SHP77 treated with DMSO at 0.1 percent for 48 hours (cell line): ENCODE measurements at regions not wholly inside any gene's neighbourhood (a gene's known extent, or its start where the extent isn't known, plus 50 kb on each side); places are given as distances from the start of the nearest gene placed in this dataset.
"Not testable (repeated sequence)": the region's sequence is repeated elsewhere in the genome, so short reads cannot be mapped to it uniquely, and the experiment has no call there.

Experiments
- DNase-seq: peaks from one replicate; lab custom pipeline; 2025; lab: John Stamatoyannopoulos, UW

- no peak for DNase-seq
Observed at GRCh38 chr5:133881576-133882388, 86.6 kb downstream of the C5orf15 start.

GRCh38 chr5:133878236-133878555, 90.2 kb downstream of the C5orf15 start:
- no peak for DNase-seq

GRCh38 chr5:133877351-133878235, 90.8 kb downstream of the C5orf15 start:
- DNase-seq = no peak

- no peak for DNase-seq
Observed at GRCh38 chr5:133876266-133876665, 92.2 kb downstream of the C5orf15 start.

- DNase-seq = no peak
Observed at GRCh38 chr5:133875179-133875578, 93.2 kb downstream of the C5orf15 start.

- DNase-seq = no peak
Observed at GRCh38 chr5:133873449-133873848, 95.0 kb downstream of the C5orf15 start.

GRCh38 chr5:133870661-133871060, 97.8 kb downstream of the C5orf15 start:
- DNase-seq = no peak

- peak; percentile 17 for DNase-seq
Observed at GRCh38 chr5:133869519-133870335, 98.7 kb downstream of the C5orf15 start.

- DNase-seq = peak; percentile 22
Observed at GRCh38 chr5:133868946-133869518, 99.4 kb downstream of the C5orf15 start.

- DNase-seq = no peak
Observed at GRCh38 chr5:133867851-133868545, 100.4 kb downstream of the C5orf15 start.

- no peak for DNase-seq
Observed at GRCh38 chr5:133867341-133867740, 101.1 kb downstream of the C5orf15 start.

- DNase-seq = no peak
Observed at GRCh38 chr5:133866903-133867245, 101.6 kb downstream of the C5orf15 start.

GRCh38 chr5:133866160-133866902, 102.1 kb downstream of the C5orf15 start:
- no peak for DNase-seq

- no peak for DNase-seq
Observed at GRCh38 chr5:133865113-133865512, 103.3 kb downstream of the C5orf15 start.

GRCh38 chr5:133864711-133865110, 103.7 kb downstream of the C5orf15 start:
- no peak for DNase-seq

- DNase-seq = no peak
Observed at GRCh38 chr5:133863857-133864585, 104.4 kb downstream of the C5orf15 start.

GRCh38 chr5:133861161-133861737, 107.2 kb downstream of the C5orf15 start:
- DNase-seq = no peak

GRCh38 chr5:133859073-133859472, 109.4 kb downstream of the C5orf15 start:
- DNase-seq = no peak

- not testable (repeated sequence) for DNase-seq
Observed at GRCh38 chr5:133857595-133858313, 110.7 kb downstream of the C5orf15 start.
